GM18868 (cell line): ENCODE measurements at regions not wholly inside any gene's neighbourhood (a gene's known extent, or its start where the extent isn't known, plus 50 kb on each side); places are given as distances from the start of the nearest gene placed in this dataset.

Source experiments
- ATAC-seq: cut with Tn5 transposase; IDR thresholded peaks from one replicate; pipeline ENCODE4 v1.9.1; 2021; ENCODE audit warnings: mild to moderate bottlenecking, moderate library complexity; ENCODE audit not compliant: unreplicated experiment

DNA sequence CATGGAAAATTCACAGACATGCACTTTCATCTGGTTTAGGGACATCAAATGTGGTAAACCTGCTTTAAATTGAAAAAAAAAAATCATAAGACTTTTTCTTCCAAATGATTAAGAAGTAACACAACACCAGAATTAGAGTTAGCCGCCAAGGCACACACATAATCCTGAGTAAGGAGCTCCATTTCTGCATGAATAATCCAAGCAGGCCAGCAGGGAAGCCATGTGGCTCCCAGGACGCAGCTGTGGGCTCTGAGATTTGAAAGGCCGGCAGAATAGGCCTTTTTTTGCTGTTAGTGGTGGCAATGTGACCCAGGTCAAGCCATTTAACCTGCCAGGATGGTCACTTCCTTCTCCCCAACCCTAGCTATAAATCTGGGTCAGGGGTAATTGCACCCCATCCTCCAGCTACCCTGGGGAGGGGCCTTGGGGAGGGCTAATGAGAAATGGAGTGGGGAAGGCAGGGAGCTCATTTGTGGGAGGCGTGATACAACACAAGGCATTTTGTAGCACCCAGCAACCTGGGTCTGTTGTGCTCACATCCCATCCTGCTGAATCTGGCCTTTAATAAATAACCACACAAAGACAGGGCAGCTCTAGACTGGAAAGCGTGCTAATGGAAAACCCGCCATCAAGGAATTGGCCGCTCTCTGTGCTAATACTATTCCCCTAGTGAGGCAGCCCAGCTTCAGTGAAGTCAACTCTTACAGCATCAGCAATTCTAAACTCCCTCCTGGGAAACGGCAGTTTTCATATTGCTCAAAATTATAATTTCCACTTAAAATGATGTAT, 178.5 kb downstream of the RHOU start:
- no peak for ATAC-seq

DNA sequence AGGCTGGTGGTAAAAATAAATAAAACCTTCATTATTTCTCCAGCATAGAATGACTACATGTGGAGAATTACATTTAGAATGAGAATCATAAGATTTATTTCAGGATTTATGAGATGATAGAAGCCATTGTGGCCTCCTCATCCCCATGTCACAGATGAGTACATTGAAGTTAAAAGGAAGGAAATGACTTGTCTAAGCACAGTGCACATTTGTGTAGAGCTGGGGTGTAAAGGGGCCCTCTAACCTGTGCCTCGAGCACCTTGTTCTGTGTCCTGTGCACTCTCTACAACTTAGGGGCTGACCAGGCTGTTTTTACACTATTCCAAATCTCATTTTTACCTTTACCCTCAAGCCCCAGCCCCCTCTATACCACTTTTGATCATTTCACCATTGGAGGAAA, 179.4 kb downstream of the RHOU start:
- ATAC-seq: no peak

DNA sequence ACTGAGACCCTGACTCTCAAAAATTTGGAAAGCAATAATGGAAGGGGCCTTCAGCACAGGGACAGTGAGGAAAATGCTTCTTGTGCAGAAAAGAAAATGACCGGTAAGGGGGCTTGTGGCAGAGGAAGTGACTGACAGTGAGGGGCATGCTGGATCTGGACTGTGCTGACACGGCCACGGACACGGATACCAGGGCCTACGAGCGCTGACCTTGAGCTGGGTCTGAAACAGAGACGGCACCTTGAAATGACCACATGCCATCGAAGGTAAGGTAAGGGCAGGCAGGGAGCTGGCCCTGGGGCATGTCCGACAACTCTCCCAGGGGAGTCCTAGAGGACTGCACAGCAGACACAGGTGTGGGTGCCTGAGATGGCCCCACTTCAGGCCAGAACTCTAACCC, 182.1 kb downstream of the RHOU start:
- no peak for ATAC-seq

DNA sequence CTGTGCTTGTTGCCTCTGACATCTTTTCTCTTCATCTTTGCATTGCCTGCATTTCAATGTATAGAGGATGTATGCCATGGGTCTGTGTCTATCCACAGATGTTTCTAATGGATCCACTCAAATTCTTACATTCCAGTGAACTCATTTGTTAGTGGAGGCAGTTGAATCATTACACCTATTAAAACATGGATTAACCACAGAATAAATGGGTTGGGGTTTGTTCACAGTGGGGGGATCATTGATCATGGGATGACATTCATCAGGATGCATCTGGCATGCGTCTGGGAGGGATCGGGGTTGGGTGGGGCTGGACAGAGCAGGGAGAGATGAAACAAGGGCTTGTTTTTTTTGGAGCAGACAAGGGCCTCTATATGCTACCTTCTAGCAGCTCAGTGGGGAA, 182.5 kb downstream of the RHOU start:
- no peak for ATAC-seq

DNA sequence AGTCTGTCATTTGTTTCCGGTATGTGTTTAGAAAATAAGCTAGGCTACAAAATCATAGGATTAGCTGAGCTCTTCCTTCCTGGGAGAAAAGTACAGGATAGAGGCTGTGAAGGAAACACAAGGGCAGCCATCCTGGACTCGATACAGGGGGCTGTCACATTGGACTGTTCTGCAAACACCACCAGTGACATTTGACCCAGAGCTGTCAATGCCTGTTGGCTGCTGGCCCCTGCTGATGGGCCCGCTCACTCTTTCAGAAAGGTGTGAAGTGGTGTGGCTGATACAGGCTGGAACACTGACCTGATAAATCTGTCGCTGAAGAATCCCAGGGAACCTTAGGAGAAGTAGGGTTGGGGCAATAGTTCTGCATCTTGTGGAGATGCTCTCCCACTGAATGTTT, 183.1 kb downstream of the RHOU start:
- ATAC-seq: no peak

DNA sequence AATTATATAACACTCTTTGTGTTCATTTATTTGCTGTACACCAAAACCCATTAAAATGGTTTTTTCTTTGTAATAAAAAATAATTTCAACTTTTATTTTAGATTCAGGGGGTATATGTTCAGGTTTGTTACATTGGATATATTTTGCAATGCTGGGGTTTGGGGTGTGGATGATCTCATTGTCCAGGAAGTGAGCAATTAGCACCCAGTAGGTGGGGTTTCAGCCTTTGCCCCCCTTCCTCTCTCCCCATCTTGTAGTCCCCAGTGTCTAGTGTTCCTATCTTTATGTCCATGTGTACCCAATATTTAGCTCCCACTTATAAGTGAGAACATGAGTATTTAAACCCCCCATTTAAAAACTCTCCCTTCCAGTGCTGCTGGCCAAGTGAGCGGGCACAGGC, 184.6 kb downstream of the RHOU start:
- no peak for ATAC-seq

DNA sequence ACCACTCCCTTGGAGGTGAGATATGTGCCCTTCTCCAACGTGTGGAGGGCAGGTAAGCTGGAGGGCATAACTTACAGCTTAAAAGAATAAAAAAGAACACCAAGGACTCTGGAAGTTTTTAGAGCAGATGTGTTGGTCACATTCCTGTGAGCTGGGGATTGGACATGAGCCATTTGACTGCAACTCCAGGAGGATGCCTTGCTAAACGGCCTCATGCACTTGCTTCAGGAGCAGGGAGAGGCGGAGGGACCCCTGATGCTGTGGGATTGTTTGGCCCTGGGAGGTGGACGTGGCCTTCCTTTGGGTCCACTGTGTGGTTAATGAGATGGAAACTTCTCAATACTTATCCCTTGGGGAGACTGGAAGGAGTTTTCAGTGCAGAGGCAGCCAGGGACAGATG, 185.6 kb downstream of the RHOU start:
- ATAC-seq: no peak

DNA sequence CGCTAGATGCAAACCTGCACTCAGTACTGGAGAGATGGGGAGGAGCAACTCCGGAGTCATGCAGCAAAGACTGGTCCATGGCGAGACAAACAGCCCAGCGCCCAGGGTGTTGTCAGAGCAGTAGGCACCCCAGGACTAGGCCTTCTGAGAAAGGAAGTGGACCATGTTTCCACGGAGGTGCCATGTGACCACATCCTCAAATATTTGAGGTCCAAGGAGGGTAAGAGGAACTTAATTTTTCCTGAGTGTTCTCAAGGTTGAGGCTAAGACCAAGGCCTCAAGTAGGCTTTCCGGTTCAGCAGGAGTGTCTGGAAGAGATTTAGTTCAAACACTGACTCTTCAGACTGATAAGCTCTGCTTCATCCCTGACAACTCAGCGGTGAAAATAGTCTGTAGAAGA, 186.2 kb downstream of the RHOU start:
- no peak for ATAC-seq

DNA sequence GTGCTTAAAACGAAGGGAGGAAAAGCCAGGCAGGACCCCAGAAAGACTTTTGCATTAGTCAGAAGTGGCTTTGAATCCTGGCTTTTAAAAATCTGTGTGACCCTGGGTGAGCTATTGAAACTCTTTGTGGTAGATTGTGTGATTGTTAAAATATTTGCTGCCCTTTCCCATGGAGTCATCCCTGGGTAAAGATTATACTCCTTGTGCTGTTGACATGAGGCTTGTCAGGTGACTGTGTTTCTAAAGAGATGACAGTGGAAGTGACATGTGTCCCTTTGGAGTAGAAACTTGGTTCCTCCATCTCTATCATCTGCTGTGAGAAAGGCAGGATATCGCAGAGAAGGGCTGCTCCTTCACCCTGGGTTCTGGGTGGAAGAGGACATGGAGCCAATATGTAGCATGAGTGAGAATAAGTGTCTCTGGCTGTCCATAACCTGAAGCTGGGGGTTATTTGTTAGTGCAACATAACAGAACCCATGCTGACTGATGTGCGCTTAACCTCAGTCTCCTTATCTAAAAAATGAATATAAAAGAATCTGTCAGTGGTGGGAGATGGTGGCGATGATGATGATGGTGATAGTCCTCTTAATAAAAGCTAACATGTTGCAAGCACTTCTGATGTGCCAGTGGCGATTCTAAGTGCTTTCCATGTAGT, 187.6 kb downstream of the RHOU start:
- ATAC-seq: no peak

DNA sequence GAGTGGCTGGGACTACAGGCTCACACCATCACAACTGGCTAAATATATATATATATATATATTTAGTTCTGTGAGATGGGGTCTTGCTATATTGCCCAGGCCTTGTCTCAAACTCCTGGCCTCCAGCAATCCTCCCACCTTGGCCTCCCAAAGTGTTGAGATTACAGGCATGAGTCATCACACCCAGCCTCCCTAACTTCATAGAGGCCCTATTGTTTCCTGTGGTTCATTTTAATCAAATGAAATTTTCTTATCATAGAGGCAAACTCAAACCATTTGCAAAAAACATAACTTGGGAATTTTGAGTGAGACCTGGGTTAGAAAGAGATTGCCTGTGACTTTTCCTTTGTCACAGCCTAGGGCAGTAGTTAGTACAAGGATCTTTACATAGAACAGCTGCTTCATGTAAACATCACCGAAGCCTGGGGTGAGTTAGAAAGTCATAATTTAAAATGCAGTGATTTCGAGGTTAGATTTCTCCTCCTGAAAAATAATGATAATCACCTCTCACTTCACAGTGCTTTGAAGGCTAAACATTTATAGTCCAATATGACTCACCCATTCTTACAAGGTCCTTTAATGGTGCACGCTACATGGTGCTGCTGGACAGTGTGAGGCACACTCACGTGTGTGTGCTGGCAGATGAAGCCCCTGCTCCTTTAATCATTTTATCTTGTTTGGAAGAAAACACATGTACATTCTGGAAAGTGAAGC, 188.9 kb downstream of the RHOU start:
- no peak for ATAC-seq

DNA sequence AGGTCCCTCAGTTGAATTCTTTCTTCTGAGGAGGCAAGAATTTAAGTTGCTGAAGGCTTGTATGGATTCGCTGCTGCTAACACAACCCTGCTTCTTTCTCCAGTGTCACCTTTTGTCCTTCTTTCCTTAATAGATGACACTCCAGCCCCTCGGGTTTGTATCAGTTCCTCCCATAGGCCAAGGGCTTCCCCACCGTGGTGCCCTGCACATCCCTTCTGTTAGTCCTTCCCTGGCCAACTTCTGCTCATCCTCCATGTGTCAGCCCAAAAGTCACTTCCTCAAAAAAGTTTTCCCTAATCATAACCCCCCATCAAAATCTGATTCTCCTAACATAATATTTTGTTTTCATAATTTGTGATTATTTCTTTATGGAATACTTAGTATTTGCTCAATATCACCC, 190.4 kb downstream of the RHOU start:
- ATAC-seq: no peak

DNA sequence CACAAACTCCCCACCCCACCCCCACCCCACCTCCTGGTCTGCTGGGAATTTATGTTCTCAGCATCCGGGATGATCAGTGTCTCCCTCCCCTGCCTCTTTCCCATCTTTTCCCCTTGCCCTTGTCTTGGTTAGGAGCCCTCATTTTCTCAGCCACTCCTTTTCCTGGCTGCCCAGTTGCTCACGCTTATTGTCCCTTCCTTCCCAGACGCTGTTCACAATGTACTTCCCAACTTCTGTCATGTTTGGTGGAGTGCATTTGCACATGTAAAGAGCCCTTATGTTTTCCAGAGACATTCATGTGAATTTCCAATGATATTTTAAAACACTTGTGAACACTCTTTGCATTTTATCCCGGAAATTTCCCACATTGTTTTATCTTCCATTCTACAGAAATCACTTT, 192.1 kb downstream of the RHOU start:
- ATAC-seq: no peak

DNA sequence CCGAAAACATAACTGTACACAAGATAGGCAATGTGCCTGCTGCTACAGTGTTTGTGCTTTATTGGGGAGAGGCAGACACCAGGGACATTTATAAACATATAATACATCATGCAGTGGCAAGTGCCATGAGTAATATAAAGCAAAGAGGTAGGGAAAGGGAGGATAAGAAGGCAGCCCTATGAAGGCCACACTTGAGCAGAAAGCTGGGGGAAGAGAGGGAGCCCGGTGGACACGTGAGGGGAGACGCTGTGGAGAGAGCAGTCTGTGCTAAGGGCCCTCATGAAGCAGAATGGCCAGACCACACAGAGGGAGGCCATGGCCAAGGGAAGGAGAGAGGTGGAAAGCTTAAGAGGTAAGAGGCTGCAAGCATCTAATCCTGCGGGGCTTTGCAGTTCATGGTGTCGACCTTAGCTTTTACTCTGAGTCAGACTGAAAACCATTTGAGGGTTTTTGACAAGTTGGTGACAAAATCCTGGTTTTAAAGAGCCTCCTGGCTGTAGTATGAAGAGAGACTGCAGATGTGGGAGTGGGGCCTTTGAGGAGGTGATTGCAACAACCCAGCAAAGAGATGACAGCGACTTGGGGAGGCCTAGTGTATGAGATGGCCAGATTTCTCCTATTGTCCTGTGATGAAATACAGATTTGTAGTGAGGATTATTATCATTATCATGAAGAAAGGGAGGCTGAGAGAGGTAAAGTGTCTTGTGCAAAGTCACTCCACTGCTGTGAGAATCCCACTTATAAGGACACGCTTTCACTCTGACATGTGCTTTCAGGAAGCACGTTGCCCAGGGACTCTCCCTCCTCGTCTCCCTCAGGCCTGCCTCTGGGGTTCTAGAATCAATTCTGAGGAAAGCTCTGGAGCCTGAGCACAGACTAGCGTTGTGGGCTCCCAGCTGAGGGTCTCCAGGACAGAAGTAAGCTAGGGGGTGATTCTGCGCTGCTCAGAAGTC, 192.9 kb downstream of the RHOU start:
- no peak for ATAC-seq

DNA sequence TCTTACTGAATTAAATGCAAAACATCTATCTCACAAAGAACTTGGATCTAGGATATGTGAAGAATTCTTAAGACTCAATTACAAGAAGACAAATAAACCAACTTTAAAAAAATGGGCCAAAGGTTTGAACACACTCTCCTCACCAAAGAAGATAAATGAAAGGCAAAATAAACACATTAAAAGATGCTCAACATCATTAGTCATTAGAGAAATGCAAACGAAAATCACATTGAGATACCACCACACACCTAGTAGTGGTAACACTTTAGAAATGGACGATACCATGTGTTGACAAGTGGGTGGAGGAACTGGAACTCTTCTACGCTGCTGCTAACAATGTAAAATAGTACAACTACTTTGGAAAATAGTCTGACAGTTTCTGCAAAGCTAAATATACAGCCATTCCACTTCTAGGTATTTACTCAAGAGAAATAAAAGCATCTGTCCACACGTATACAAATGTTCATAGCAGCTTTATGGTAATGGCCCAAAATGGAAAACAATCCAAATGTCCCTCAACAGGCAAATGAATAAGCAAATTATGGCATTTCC, 194.3 kb downstream of the RHOU start:
- ATAC-seq: no peak

DNA sequence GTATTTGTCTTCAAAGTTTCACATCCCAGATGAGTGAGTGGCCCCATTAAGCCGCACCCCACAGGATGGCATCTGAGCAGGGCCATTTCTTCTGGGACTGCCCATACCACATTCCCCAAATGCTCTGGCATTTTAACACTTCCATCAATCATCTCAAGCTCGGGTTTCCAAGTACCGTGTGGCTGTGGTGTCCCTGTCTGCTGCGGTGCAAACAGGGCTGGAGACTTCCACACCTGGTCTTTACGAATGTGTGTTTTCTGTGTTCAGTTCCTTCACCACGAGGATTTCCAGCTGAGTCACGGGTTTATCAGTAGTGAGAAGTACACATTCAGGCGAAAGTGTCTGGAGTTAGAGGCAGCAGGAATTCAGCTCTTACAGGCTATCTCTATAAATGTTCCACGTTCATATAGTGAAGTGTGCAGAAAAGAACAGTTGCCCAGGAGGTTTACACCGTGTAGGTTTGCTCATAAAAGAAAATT, 195.2 kb downstream of the RHOU start:
- no peak for ATAC-seq

DNA sequence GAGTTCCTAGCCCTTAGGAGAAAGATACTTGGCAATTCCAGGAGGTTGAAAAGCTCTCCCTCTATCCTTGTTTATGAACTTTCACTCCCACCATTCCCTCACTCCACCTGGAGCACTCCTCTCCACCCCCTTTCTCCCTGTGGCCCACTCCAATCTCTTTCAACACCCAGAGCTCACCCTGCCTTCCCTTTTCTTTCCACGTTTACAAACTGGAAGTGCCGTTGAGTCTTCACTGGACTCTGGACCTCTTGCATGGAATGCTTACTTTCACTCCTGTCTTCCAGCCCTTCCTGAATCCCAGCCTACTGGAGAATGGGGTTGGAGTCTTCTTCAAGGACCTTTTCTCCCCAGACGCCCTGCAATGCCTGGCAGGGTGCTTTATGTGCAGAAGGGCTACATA, 198.5 kb downstream of the RHOU start:
- no peak for ATAC-seq

DNA sequence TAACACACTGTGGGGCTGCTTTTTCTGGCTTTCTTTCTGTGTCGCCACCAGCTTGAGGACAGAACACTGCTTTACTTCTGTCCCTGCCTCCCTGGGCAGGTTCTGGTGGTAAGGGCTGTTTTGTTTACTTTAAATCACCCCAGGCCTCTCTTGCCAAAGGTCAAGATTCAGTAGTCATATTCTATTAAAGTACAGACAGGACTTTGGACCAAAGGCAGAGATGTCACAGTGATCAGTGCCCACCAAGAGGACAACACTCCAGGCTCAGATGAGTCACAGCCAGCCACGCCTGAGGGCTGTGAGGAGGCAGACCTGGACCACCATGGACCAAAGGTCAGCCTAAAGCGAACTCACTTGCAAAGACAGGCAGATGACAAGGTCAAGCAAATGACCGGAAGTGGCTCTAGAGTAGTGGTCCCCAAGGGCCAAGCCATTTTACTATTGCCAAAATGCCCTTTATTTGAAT, 200.0 kb downstream of the RHOU start:
- no peak for ATAC-seq

DNA sequence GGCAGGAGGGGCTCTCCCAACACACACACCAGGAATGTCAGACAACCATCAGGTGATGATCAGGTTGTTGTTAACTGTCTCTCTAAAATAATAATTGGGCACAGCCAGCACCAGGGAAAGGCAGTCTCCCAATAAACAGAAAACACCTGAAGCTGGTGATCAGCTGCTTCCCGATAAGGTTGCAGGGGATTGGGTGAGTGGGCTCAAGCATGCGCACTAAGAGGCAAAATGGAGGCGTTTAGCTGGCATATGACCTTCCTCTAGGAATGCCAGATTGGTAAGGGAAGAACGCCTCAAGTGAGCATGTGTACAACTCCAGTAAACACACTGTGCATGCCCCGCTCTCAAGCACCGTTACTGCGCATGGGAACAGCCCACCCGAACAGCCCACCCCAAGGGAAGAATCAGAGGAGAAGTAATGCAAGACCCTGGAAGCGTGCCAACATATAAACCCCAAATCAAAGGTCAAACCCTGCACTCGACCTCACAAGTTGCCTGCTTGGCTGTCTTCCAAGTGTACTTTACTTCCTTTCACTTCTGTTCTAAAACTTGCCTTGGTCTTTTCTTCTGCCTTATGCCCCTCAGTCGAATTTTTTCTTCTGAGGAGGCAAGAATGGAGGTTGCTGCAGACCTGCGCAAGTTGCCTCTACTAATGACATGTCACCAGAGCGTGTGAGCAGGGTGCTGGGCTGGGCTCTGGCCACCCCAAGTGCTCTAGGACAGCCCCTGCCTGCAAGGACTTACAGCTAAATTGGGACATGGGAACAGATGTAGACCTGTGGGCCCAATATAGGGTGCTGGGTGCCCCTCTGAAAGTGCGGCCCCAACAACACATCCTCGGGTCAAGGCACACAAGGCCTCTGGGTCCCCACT, 200.8 kb downstream of the RHOU start:
- no peak for ATAC-seq

DNA sequence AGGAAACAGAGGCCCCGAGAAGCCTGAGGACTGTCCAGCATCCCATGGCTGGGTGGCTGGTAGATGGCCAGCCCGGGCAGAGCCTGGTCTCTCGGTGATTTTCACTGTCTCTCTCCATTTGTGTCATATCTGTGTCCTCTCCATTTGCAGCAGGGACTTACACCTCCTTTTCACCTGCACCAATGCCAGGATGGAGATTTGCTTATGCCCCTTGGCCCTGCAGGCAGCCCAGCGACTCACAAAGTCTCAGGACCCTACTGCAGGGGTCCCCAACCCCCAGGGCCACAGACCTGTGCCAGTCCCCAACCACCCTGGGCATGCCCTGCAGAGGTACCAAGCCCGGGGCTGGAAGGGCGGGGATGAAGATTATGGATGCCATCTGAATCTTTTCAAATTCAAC, 201.6 kb downstream of the RHOU start:
- ATAC-seq: no peak
